ENCODE measurements at regions not wholly inside any gene's neighbourhood (a gene's known extent, or its start where the extent isn't known, plus 50 kb on each side); places are given as distances from the start of the nearest gene placed in this dataset.

GRCh38 chr5:6049662-6050061 lies 328.7 kb downstream of the MED10 start:
- H3K9me3 Mint-ChIP-seq = peaks cover 6% of the 10 kb centered on the region
- no peak overlapping the region for H3K4me3 Mint-ChIP-seq
- TF ChIP-seq CTCF (conservative IDR thresholded peaks at IDR 0.05) = no peak

GRCh38 chr5:6048746-6049145 lies 329.6 kb downstream of the MED10 start:
- Mint-ChIP-seq H3K4me3 (no peak overlapping the region), H3K4me1 (ENCODE audit: unreplicated experiment) (no peaks in the 10 kb centered on the region), H3K9me3 (peaks cover 6% of the 10 kb centered on the region), H3K27ac (no peak overlapping the region), H3K27me3 (peaks cover 4% of the 10 kb centered on the region), H3K36me3 (no peaks in the 10 kb centered on the region)
- DNase-seq (ENCODE audit: extremely low spot score, unreplicated experiment) = no peak
- TF ChIP-seq CTCF (conservative IDR thresholded peaks at IDR 0.05) = no peak

More at GRCh38 chr5:6049662-6050061, 328.7 kb downstream of the MED10 start:
- Mint-ChIP-seq H3K27me3 (peaks cover 4% of the 10 kb centered on the region), H3K27ac (no peak overlapping the region), H3K4me1 (ENCODE audit: unreplicated experiment) (no peaks in the 10 kb centered on the region), H3K36me3 (no peaks in the 10 kb centered on the region)
- no peak for DNase-seq (ENCODE audit: extremely low spot score, unreplicated experiment)

- H3K27ac Mint-ChIP-seq = no peak overlapping the region
- H3K4me3 Mint-ChIP-seq = no peak overlapping the region
- TF ChIP-seq CTCF (conservative IDR thresholded peaks at IDR 0.05) = no peak
- no peaks in the 10 kb centered on the region for H3K36me3 Mint-ChIP-seq
- DNase-seq (ENCODE audit: extremely low spot score, unreplicated experiment) = no peak
- peaks cover 5% of the 10 kb centered on the region for H3K27me3 Mint-ChIP-seq
- H3K4me1 Mint-ChIP-seq (ENCODE audit: unreplicated experiment) = no peaks in the 10 kb centered on the region
- H3K9me3 Mint-ChIP-seq = peaks cover 6% of the 10 kb centered on the region
These were observed 331.9 kb downstream of the MED10 start for GRCh38 chr5:6046296-6046967.

GRCh38 chr5:6043491-6044310 lies 334.6 kb downstream of the MED10 start:
- Mint-ChIP-seq H3K9me3 (no peaks in the 10 kb centered on the region), H3K27me3 (peaks cover 7% of the 10 kb centered on the region), H3K36me3 (no peaks in the 10 kb centered on the region), H3K4me1 (ENCODE audit: unreplicated experiment) (no peaks in the 10 kb centered on the region), H3K4me3 (no peak overlapping the region), H3K27ac (no peak overlapping the region)
- no peak for DNase-seq (ENCODE audit: extremely low spot score, unreplicated experiment)
- no peak for TF ChIP-seq CTCF (conservative IDR thresholded peaks at IDR 0.05)

- Mint-ChIP-seq H3K27me3 (peaks cover 7% of the 10 kb centered on the region), H3K9me3 (no peaks in the 10 kb centered on the region), H3K4me1 (ENCODE audit: unreplicated experiment) (peaks cover 4% of the 10 kb centered on the region)
These were observed 336.3 kb downstream of the MED10 start for GRCh38 chr5:6041977-6042550.

More at GRCh38 chr5:6041977-6042550, 336.3 kb downstream of the MED10 start:
- TF ChIP-seq CTCF (conservative IDR thresholded peaks at IDR 0.05) = no peak
- no peaks in the 10 kb centered on the region for H3K36me3 Mint-ChIP-seq
- no peak overlapping the region for H3K27ac Mint-ChIP-seq
- DNase-seq (ENCODE audit: extremely low spot score, unreplicated experiment) = no peak
- H3K4me3 Mint-ChIP-seq = no peak overlapping the region
